Cardiac muscle cell (in vitro differentiated cells and primary cell): ENCODE measurements at regions not wholly inside any gene's neighbourhood (a gene's known extent, or its start where the extent isn't known, plus 50 kb on each side); places are given as distances from the start of the nearest gene placed in this dataset.

Experiments used
- DNase-seq, 2 donors: peaks; one replicate each; pipeline versions ENCODE4 v3.0.0 to v3.0.0-alpha.2; 2010 to 2017; ENCODE audit warnings: low read depth in 1 of 2, low spot score in 1 of 2
- H3K27ac ChIP-seq: fragments of 200-600 bp; sonication (generic); 2 replicates; pipeline ENCODE4 v1.5.1; 2016
- H3K27me3 ChIP-seq: fragments of 200-600 bp; sonication (generic); 2 replicates; pipeline ENCODE4 v1.6.0; 2016; ENCODE audit warnings: control low read depth
- H3K36me3 ChIP-seq: fragments of 200-600 bp; sonication (generic); 2 replicates; pipeline ENCODE4 v1.5.1; 2016; ENCODE audit warnings: control low read depth
- H3K4me1 ChIP-seq: fragments of 200-600 bp; sonication (generic); 2 replicates; pipeline ENCODE4 v1.8.1; 2017; ENCODE audit warnings: low read depth, mild to moderate bottlenecking, mixed run types
- H3K4me3 ChIP-seq: fragments of 200-600 bp; sonication (generic); 2 replicates; pipeline ENCODE4 v1.5.1; 2016; ENCODE audit warnings: mild to moderate bottlenecking
- H3K9me3 ChIP-seq: fragments of 200-600 bp; sonication (generic); 2 replicates; pipeline ENCODE4 v1.5.1; 2017; ENCODE audit warnings: low read depth, mild to moderate bottlenecking, control low read depth
- TF ChIP-seq, protein P1 (sequence below): IDR thresholded peaks from 2 replicates; pipeline ENCODE4 v1.5.1; 2012; ENCODE audit warnings: low read depth, mild to moderate bottlenecking, low read length

DNA sequence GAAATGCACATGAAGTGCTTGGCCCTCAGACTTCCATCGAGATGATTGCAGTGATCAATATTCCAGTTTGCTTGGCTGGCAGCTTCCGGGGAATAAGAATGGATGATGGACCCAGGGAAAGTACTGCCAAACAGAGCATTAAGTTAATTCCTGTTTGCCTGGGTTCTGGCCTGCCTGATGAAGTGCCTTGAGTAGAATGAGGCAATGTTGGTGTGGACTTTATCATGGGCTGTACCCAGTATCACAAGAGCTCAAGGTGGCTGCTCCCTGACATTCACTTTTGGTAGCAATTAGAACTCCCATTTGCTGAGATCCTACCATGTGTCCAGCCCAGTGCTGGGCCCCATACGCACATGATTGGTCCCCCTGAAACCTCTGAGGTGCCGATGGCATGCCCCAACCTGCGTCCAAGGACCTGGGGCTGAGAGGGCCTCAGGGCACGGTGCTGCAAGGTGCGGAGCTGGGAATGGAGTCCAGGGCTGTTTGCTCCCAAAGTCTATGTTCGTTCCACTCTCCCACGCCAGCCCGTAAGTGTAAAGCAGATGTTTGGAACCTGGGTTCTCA lies 80.7 kb downstream of the SLC25A47 start:
- Histone ChIP-seq H3K27me3 (no peaks in the 10 kb centered on the region), H3K9me3 (no peaks in the 10 kb centered on the region), H3K36me3 (no peaks in the 10 kb centered on the region), H3K27ac (no peak overlapping the region), H3K4me3 (no peak overlapping the region), H3K4me1 (no peaks in the 10 kb centered on the region)
- DNase-seq = no peak
- TF ChIP-seq, protein P1, sequence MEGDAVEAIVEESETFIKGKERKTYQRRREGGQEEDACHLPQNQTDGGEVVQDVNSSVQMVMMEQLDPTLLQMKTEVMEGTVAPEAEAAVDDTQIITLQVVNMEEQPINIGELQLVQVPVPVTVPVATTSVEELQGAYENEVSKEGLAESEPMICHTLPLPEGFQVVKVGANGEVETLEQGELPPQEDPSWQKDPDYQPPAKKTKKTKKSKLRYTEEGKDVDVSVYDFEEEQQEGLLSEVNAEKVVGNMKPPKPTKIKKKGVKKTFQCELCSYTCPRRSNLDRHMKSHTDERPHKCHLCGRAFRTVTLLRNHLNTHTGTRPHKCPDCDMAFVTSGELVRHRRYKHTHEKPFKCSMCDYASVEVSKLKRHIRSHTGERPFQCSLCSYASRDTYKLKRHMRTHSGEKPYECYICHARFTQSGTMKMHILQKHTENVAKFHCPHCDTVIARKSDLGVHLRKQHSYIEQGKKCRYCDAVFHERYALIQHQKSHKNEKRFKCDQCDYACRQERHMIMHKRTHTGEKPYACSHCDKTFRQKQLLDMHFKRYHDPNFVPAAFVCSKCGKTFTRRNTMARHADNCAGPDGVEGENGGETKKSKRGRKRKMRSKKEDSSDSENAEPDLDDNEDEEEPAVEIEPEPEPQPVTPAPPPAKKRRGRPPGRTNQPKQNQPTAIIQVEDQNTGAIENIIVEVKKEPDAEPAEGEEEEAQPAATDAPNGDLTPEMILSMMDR = no peak

DNA sequence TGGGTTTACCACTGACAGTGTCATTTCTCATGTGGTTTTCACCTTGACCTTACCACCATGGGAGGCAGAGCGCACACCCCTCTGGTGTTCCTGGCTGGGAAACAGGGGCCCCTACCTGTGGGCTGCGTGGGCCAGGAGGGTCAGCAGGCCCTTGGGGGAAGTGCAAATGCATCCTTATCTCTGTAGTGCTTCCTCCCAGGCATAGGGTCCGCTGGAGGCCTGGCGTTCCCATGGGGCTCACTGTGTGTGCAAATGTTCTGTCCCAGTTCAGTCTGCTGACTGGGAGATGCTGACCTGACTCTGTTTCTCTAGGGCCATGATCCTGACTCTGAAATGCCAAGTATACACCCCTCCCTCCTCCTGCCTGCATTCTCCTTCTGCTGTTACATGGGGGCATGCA lies 81.3 kb downstream of the SLC25A47 start:
- no peaks in the 10 kb centered on the region for H3K4me1 ChIP-seq
- H3K36me3 ChIP-seq = no peaks in the 10 kb centered on the region
- H3K27me3 ChIP-seq = no peaks in the 10 kb centered on the region
- no peak overlapping the region for H3K27ac ChIP-seq
- DNase-seq = no peak
- no peak overlapping the region for H3K4me3 ChIP-seq
- no peaks in the 10 kb centered on the region for H3K9me3 ChIP-seq
- TF ChIP-seq, protein P1 = no peak

DNA sequence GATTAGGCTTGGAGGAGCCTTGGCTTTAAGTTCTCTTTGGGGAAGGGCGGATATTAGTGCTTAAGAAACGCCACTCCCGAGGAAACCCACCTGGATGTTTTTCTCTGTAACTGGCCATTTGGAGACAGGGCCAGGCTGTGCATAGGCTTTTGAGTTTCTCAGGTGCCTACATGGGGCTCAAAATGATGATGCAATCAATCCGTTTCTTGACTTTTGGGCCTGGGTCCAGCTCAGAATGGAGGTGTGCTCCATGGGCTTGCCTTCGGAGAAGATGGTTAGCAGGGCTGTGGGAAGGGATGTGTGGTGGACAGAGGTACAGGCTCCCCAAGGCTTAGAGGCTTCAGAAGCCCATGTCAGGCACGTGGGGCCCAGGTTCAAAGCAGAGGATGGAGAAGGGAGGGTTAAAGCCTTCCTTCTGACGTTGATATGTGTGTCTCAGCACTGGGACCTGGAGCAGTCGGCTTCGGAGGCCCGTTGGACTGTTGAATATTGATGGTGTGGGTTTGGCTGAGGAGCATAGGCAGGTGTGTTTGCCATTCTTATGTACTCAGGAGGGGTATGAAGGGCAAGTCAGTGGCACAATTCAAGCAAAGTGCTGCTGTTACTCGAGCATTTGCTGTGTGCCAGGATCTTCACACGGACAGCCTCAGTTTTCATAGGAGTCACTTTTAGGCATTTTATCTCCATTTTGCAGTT lies 82.8 kb downstream of the SLC25A47 start:
- no peak overlapping the region for H3K27ac ChIP-seq
- no peaks in the 10 kb centered on the region for H3K27me3 ChIP-seq
- TF ChIP-seq, protein P1 = no peak
- H3K4me3 ChIP-seq = no peak overlapping the region
- peaks cover 7% of the 10 kb centered on the region for H3K4me1 ChIP-seq
- no peak for DNase-seq
- H3K36me3 ChIP-seq = no peaks in the 10 kb centered on the region
- no peaks in the 10 kb centered on the region for H3K9me3 ChIP-seq

DNA sequence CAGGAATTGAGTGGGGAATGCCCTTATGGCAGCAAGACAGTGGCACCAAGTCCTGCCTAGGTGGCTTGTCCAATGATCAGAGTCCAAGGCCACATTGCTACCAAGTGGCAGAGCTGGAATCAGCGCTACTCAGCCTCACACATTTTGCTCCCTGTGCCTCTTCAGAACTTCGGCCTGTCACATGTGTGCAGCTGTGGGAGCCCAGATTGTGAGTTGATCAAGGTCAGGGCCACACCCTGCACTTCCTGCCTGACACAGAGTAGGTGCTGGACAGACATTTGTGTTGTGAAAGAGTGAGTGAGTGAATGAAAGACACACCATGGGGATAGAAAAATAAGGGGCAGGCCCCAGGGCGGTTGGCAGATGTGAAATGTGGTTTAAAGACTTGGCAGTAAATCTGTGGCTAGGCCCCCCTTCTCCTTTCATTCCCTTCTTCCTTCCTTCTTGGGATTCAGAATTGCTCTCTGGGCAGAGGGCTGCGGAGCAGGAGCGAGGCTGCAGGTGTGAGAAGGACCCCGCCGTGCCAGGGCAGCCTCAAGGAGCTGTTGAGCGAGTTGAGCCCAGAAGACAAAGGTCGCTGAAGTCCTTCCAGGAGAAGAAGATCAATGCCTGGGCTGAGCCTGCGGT lies 83.5 kb downstream of the SLC25A47 start:
- no peaks in the 10 kb centered on the region for H3K36me3 ChIP-seq
- no peaks in the 10 kb centered on the region for H3K27me3 ChIP-seq
- DNase-seq = no peak
- H3K4me3 ChIP-seq = no peak overlapping the region
- H3K27ac ChIP-seq = no peak overlapping the region
- H3K4me1 ChIP-seq = peaks cover 7% of the 10 kb centered on the region
- TF ChIP-seq, protein P1 = no peak
- H3K9me3 ChIP-seq = no peaks in the 10 kb centered on the region

DNA sequence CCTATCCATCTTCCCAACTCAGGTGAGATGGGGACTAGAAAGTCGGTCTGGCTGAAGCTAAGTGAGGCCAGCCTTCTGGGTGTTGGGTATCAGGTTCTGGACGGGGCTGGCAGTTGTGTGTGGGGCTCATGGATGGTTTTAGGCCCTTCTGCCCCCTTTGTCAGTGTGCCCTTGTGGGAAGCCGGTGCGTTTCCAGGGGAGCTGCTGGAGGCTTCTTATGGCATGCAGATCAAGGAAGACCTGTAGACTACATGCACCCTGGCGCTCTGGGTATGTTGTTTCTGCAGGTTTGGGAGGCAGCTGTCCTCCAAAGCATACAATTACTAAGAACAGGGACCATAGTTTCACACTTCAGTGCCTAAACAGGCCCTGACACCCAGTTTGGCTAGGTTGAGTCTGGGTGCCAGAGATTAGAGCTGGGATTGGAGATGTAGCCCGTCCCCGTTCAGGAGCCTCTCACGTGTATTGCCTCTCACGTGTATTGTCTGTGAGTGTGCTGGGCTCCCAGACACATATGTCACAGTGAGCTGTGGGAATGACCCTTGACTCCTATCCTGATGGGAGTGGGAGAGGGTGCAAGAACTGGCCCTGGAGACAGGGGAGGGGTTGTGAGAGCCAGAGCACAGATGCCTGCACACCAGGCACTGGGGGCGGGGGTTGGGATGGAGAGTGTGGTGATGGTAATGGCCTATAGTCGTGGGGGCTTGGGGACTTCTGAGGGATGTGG lies 84.4 kb downstream of the SLC25A47 start:
- Histone ChIP-seq H3K4me1 (peaks cover 7% of the 10 kb centered on the region), H3K27me3 (no peaks in the 10 kb centered on the region), H3K9me3 (no peaks in the 10 kb centered on the region), H3K27ac (no peak overlapping the region), H3K36me3 (no peaks in the 10 kb centered on the region), H3K4me3 (no peak overlapping the region)
- no peak for DNase-seq
- TF ChIP-seq, protein P1 = no peak
